Hepatocyte (in vitro differentiated cells): ENCODE measurements at regions not wholly inside any gene's neighbourhood (a gene's known extent, or its start where the extent isn't known, plus 50 kb on each side); places are given as distances from the start of the nearest gene placed in this dataset.

Experiments used
- DNase-seq: peaks from one replicate; pipeline ENCODE4 v3.0.0-alpha.2; 2016; ENCODE audit warnings: low spot score
- H2AFZ ChIP-seq: fragments of 200-600 bp; sonication (generic); 2 replicates; pipeline ENCODE4 v1.6.0; 2016; ENCODE audit warnings: antibody characterized with exemption, mild to moderate bottlenecking
- H3K27ac ChIP-seq: fragments of 200-600 bp; sonication (generic); 2 replicates; pipeline ENCODE4 v1.5.1; 2016; ENCODE audit warnings: mild to moderate bottlenecking
- H3K27me3 ChIP-seq: fragments of 200-600 bp; sonication (generic); 2 replicates; pipeline ENCODE4 v1.6.1; 2016
- H3K36me3 ChIP-seq: fragments of 200-600 bp; sonication (generic); replicated peaks from 2 replicates; pipeline ENCODE4 v1.5.1; 2016; ENCODE audit warnings: low read depth; ENCODE audit not compliant: insufficient read depth
- H3K4me1 ChIP-seq: fragments of 200-600 bp; sonication (generic); 2 replicates; pipeline ENCODE4 v1.5.1; 2016; ENCODE audit warnings: mild to moderate bottlenecking, moderate library complexity; ENCODE audit not compliant: insufficient read depth
- H3K4me2 ChIP-seq: fragments of 200-600 bp; sonication (generic); 2 replicates; pipeline ENCODE4 v1.6.0; 2016
- H3K4me3 ChIP-seq: fragments of 200-600 bp; sonication (generic); 2 replicates; pipeline ENCODE4 v1.5.1; 2016; ENCODE audit warnings: mild to moderate bottlenecking
- H3K79me2 ChIP-seq: fragments of 200-600 bp; sonication (generic); 2 replicates; pipeline ENCODE4 v1.6.0; 2017; ENCODE audit warnings: mild to moderate bottlenecking
- H3K9me2 ChIP-seq: fragments of 200-600 bp; sonication (generic); replicated peaks from 2 replicates; pipeline ENCODE4 v1.6.0; 2017; ENCODE audit warnings: mild to moderate bottlenecking; ENCODE audit not compliant: insufficient read depth
- H3K9me3 ChIP-seq: fragments of 200-600 bp; sonication (generic); 2 replicates; pipeline ENCODE4 v1.5.1; 2016; ENCODE audit warnings: low read depth, mild to moderate bottlenecking
- H4K20me1 ChIP-seq: fragments of 200-600 bp; sonication (generic); 2 replicates; pipeline ENCODE4 v1.6.0; 2016; ENCODE audit warnings: mild to moderate bottlenecking; ENCODE audit not compliant: insufficient read depth, poor library complexity, severe bottlenecking
- EZH2 ChIP-seq: fragments of 200-600 bp; sonication (generic); IDR thresholded peaks from 2 replicates; pipeline ENCODE4 v1.6.1; 2016; ENCODE audit warnings: antibody characterized with exemption, mild to moderate bottlenecking, borderline replicate concordance
- EZH2phosphoT487 ChIP-seq: fragments of 200-600 bp; sonication (generic); IDR thresholded peaks from one replicate; pipeline ENCODE4 v1.6.1; 2018; ENCODE audit warnings: antibody characterized with exemption, mild to moderate bottlenecking, low read depth, moderate library complexity; ENCODE audit not compliant: unreplicated experiment, severe bottlenecking
- WGBS: methylation state at CpG from one replicate; pipeline ENCODE4 v1.1.6; 2016; ENCODE audit warnings: low lambda C conversion rate; ENCODE audit errors: missing lambda C conversion rate; 5-methylcytosine and 5-hydroxymethylcytosine counted together
- TF ChIP-seq, protein P1 (sequence below): fragments of 200-600 bp; sonication (generic); IDR thresholded peaks from 2 replicates; pipeline ENCODE4 v1.5.1; 2016; ENCODE audit warnings: antibody characterized with exemption, mild to moderate bottlenecking; ENCODE audit not compliant: poor library complexity

DNA sequence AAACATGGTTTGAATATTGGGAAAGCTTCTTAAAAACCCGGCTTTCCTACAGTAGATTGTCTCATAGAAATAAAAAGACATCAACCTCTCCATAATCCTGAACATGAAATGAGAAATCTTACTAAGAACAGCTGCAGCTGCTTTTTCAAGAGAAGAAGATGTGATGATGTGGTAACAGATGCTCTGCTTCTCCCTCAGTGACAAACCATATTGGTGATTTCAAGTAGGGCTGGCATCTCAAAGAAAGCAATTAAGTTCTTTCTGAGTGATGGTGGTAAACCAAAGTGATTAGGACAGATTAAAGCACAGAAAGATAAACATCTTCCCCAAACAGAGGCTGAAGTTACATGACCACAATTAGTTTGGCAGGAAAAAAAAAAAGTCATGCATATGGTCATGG, 1477.7 kb downstream of the RAPGEF2 start:
- TF ChIP-seq EZH2phosphoT487 (no peak), EZH2 (no peak)
- TF ChIP-seq, protein P1, sequence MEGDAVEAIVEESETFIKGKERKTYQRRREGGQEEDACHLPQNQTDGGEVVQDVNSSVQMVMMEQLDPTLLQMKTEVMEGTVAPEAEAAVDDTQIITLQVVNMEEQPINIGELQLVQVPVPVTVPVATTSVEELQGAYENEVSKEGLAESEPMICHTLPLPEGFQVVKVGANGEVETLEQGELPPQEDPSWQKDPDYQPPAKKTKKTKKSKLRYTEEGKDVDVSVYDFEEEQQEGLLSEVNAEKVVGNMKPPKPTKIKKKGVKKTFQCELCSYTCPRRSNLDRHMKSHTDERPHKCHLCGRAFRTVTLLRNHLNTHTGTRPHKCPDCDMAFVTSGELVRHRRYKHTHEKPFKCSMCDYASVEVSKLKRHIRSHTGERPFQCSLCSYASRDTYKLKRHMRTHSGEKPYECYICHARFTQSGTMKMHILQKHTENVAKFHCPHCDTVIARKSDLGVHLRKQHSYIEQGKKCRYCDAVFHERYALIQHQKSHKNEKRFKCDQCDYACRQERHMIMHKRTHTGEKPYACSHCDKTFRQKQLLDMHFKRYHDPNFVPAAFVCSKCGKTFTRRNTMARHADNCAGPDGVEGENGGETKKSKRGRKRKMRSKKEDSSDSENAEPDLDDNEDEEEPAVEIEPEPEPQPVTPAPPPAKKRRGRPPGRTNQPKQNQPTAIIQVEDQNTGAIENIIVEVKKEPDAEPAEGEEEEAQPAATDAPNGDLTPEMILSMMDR, result no peak
- DNase-seq, result no peak
- Histone ChIP-seq H3K4me1 (no peaks in the 10 kb centered on the region), H3K36me3 (no peaks in the 10 kb centered on the region), H4K20me1 (no peaks in the 10 kb centered on the region), H3K9me3 (no peaks in the 10 kb centered on the region), H2AFZ (no peak overlapping the region), H3K4me3 (no peak overlapping the region), H3K27ac (no peak overlapping the region), H3K9me2 (no peaks in the 10 kb centered on the region), H3K79me2 (no peaks in the 10 kb centered on the region), H3K4me2 (no peak overlapping the region), H3K27me3 (no peaks in the 10 kb centered on the region)
- 85% methylated on average over 1 of the region's 1 CpG for WGBS

DNA sequence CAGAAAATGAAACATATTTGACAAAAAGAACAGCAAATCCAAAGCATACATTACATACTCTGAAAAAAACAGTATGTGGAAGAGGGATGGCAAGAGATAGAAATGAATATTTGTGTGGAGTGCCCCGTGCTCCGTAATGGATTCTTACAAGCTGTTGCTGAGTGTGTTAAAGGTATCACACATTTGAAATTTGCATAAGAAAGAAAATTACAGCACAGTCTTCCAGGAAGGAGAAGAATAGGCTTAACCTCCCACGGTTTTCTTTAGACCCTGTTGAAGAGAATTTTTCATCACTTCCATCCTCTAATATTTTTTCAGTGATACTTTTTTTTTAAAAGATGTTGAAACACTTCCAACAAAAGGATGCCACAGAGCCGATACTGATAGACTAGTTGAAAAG, 1489.4 kb downstream of the RAPGEF2 start:
- Histone ChIP-seq H2AFZ (no peak overlapping the region), H4K20me1 (no peaks in the 10 kb centered on the region), H3K4me3 (no peak overlapping the region), H3K4me2 (no peak overlapping the region), H3K27me3 (no peaks in the 10 kb centered on the region), H3K79me2 (no peaks in the 10 kb centered on the region), H3K27ac (no peak overlapping the region), H3K36me3 (no peaks in the 10 kb centered on the region), H3K9me3 (no peaks in the 10 kb centered on the region), H3K4me1 (no peaks in the 10 kb centered on the region), H3K9me2 (no peaks in the 10 kb centered on the region)
- WGBS, result 43% methylated on average over 4 of the region's 4 CpGs
- TF ChIP-seq EZH2phosphoT487 (no peak), EZH2 (no peak)
- TF ChIP-seq, protein P1, result no peak
- DNase-seq, result no peak

DNA sequence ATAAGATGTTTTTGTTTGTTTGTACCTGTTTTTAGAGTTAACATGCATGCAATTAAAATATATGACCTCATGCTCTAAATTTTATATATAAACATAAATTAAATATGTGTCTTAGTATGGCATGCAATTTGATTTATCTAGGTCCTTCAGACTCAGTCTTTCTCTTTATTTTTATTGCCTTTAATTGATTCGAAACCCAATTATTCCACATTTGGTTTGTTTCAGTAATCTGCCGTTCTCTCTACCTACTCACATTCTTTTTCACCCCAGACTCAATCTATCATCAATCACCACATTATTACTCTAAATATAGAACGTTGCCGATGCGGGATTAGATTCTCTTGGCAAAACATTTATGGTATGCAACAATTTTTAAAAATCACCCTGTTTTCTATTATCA, 1492.8 kb downstream of the RAPGEF2 start:
- no peaks in the 10 kb centered on the region for H4K20me1 ChIP-seq
- H3K36me3 ChIP-seq, result no peaks in the 10 kb centered on the region
- no peak overlapping the region for H3K4me2 ChIP-seq
- no peak overlapping the region for H3K27ac ChIP-seq
- H2AFZ ChIP-seq, result no peak overlapping the region
- WGBS, result 85% methylated on average over 5 of the region's 5 CpGs
- no peaks in the 10 kb centered on the region for H3K9me3 ChIP-seq
- no peaks in the 10 kb centered on the region for H3K27me3 ChIP-seq
- H3K79me2 ChIP-seq, result no peaks in the 10 kb centered on the region
- TF ChIP-seq EZH2phosphoT487 (no peak), EZH2 (no peak)
- TF ChIP-seq, protein P1, result no peak
- DNase-seq, result no peak
- no peak overlapping the region for H3K4me3 ChIP-seq
- no peaks in the 10 kb centered on the region for H3K9me2 ChIP-seq
- H3K4me1 ChIP-seq, result no peaks in the 10 kb centered on the region

DNA sequence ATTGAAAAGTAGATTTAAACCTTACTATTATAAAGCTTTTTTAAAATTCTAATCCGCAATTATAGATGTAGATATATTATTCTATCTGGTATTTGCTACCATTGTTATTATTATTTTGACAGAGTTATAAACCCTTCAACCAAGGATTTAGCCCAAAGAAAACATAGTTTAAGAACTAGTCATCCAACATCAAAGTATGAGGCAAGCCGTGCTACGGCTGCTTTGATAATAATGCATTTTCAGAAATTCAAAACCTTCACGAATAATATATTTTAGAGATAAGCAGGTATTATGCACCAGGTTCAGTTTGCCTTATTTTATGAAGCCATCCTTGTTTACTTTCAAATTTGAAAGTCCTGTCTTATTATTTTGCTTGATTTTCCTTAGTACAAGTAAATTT, 1501.7 kb downstream of the RAPGEF2 start:
- TF ChIP-seq, protein P1, result no peak
- TF ChIP-seq EZH2, result no peak
- TF ChIP-seq EZH2phosphoT487, result no peak

More for the DNA sequence above, 1501.7 kb downstream of the RAPGEF2 start:
- H3K9me3 ChIP-seq, result no peaks in the 10 kb centered on the region
- H3K79me2 ChIP-seq, result no peaks in the 10 kb centered on the region
- no peaks in the 10 kb centered on the region for H3K36me3 ChIP-seq
- no peak overlapping the region for H2AFZ ChIP-seq
- no peaks in the 10 kb centered on the region for H3K4me1 ChIP-seq
- H3K9me2 ChIP-seq, result no peaks in the 10 kb centered on the region
- 93% methylated on average over 4 of the region's 4 CpGs for WGBS
- no peak overlapping the region for H3K27ac ChIP-seq
- H4K20me1 ChIP-seq, result no peaks in the 10 kb centered on the region
- DNase-seq, result no peak
- no peak overlapping the region for H3K4me3 ChIP-seq
- H3K27me3 ChIP-seq, result no peaks in the 10 kb centered on the region
- no peak overlapping the region for H3K4me2 ChIP-seq
